GM19467 (cell line): ENCODE measurements at regions not wholly inside any gene's neighbourhood (a gene's known extent, or its start where the extent isn't known, plus 50 kb on each side); places are given as distances from the start of the nearest gene placed in this dataset.

Experiments used
- ATAC-seq: cut with Tn5 transposase; IDR thresholded peaks from one replicate; pipeline ENCODE4 v1.9.1; 2021; ENCODE audit warnings: mild to moderate bottlenecking, moderate library complexity; ENCODE audit not compliant: unreplicated experiment

GRCh38 chr6:83792846-83793245 is 60.3 kb upstream of the RIPPLY2 start:
- no peak for ATAC-seq

GRCh38 chr6:83781506-83781905 is 71.7 kb upstream of the RIPPLY2 start:
- no peak for ATAC-seq

- peak; percentile 54 for ATAC-seq
Measured at GRCh38 chr6:83770910-83771309, 62.0 kb upstream of the SNAP91 start.

- no peak for ATAC-seq
Measured at GRCh38 chr6:83769413-83769812, 60.5 kb upstream of the SNAP91 start.

- no peak for ATAC-seq
Measured at GRCh38 chr6:83767033-83767432, 58.1 kb upstream of the SNAP91 start.
